SK-N-SH (cell line): ENCODE measurements at regions not wholly inside any gene's neighbourhood (a gene's known extent, or its start where the extent isn't known, plus 50 kb on each side); places are given as distances from the start of the nearest gene placed in this dataset.

ENCODE experiments used
- CTCF ChIA-PET: fragments of 300-600, 350-600 bp; formaldehyde crosslinking; extraction: SDS; loops from one replicate; lab custom pipeline; 2021; lab: Yijun Ruan, JAX
- POLR2A ChIA-PET: fragments of 350-600 bp; sonication (Branson Sonifier 250); formaldehyde crosslinking; extraction: SDS; loops from one replicate; lab custom pipeline; 2020; ENCODE audit warnings: antibody characterized with exemption, inconsistent platforms; lab: Yijun Ruan, JAX
- DNase-seq: peaks from one replicate; pipeline ENCODE4 v3.0.0; 2012
- H2AFZ ChIP-seq: fragments of 200-600 bp; sonication (generic); 2 replicates; pipeline ENCODE4 v1.8.1; 2016; ENCODE audit warnings: antibody characterized with exemption, mild to moderate bottlenecking, low read depth
- H3F3A ChIP-seq: fragments of 200-600 bp; sonication (generic); replicated peaks from 2 replicates; pipeline ENCODE3; 2016; ENCODE audit warnings: antibody characterized with exemption, mild to moderate bottlenecking; ENCODE audit not compliant: insufficient read depth
- H3K27ac ChIP-seq, 2 experiments: fragments of 200-500 bp in 1 of 2; fragments of 200-600 bp in 1 of 2; sonication (Bioruptor generic) in 1 of 2; sonication (generic), shearing (Covaris generic) in 1 of 2; 2 replicates each; pipeline versions ENCODE4 v1.5.1 to v1.6.1; 2014 to 2016; ENCODE audit warnings: low read depth in 2 of 2, inconsistent platforms in 1 of 2, low read length in 1 of 2, mild to moderate bottlenecking in 1 of 2, mixed read lengths in 1 of 2
- H3K27me3 ChIP-seq: fragments of 200-600 bp; sonication (generic), shearing (Covaris generic); 2 replicates; pipeline ENCODE4 v1.6.1; 2016; ENCODE audit warnings: mixed run types; ENCODE audit not compliant: insufficient read depth
- H3K36me3 ChIP-seq, 2 experiments: fragments of 200-500 bp in 1 of 2; fragments of 200-600 bp in 1 of 2; sonication (Bioruptor generic) in 1 of 2; sonication (generic) in 1 of 2; replicated peaks in 1 of 2; 2 replicates each; pipeline versions ENCODE3 to v1.5.1; 2014 to 2016; ENCODE audit warnings: low read length in 1 of 2, mild to moderate bottlenecking in 1 of 2; ENCODE audit not compliant: insufficient read depth in 2 of 2, control insufficient read depth in 1 of 2
- H3K4me1 ChIP-seq, 2 experiments: fragments of 200-500 bp in 1 of 2; fragments of 200-600 bp in 1 of 2; sonication (Bioruptor generic) in 1 of 2; sonication (generic), shearing (Covaris generic) in 1 of 2; 2 replicates each; pipeline versions ENCODE4 v1.5.1 to v1.6.1; 2014 to 2016; ENCODE audit warnings: low read depth in 1 of 2, low read length in 1 of 2, mixed run types in 1 of 2; ENCODE audit not compliant: insufficient read depth in 2 of 2, control insufficient read depth in 1 of 2
- H3K4me2 ChIP-seq: fragments of 200-600 bp; sonication (generic), shearing (Covaris generic); 2 replicates; pipeline ENCODE4 v1.6.1; 2017; ENCODE audit warnings: mixed run types
- H3K4me3 ChIP-seq, 2 experiments: fragments of 200-500 bp in 1 of 2; fragments of 200-600 bp in 1 of 2; sonication (Bioruptor generic) in 1 of 2; sonication (generic), shearing (Covaris generic) in 1 of 2; 2 replicates each; pipeline versions ENCODE4 v1.5.1 to v1.8.1; 2014 to 2016; ENCODE audit warnings: low read depth in 2 of 2, inconsistent platforms in 1 of 2, low read length in 1 of 2, mild to moderate bottlenecking in 1 of 2, mixed read lengths in 1 of 2, moderate library complexity in 1 of 2
- H3K79me2 ChIP-seq: fragments of 200-600 bp; sonication (generic); 2 replicates; pipeline ENCODE4 v1.8.1; 2017; ENCODE audit warnings: mild to moderate bottlenecking; ENCODE audit not compliant: insufficient read depth
- H3K9ac ChIP-seq: fragments of 200-600 bp; sonication (generic); 2 replicates; pipeline ENCODE4 v1.6.1; 2017; ENCODE audit warnings: mixed run types
- H3K9me2 ChIP-seq: fragments of 200-600 bp; sonication (generic); 2 replicates; pipeline ENCODE4 v1.6.1; 2017; ENCODE audit warnings: mixed run types
- H3K9me3 ChIP-seq: fragments of 200-600 bp; sonication (generic); 2 replicates; pipeline ENCODE4 v1.6.1; 2017; ENCODE audit warnings: mixed run types, mild to moderate bottlenecking, moderate library complexity
- H4K20me1 ChIP-seq: fragments of 200-600 bp; sonication (generic); 2 replicates; pipeline ENCODE4 v1.6.1; 2017; ENCODE audit warnings: mild to moderate bottlenecking, mixed run types; ENCODE audit not compliant: insufficient read depth
- FOSL2 ChIP-seq: IDR thresholded peaks from 2 replicates; pipeline ENCODE4 v1.4.0; 2012; ENCODE audit warnings: low read depth, mild to moderate bottlenecking, moderate library complexity, borderline replicate concordance
- FOXJ3 ChIP-seq: sonication (generic); formaldehyde crosslinking; IDR thresholded peaks from 2 replicates; pipeline ENCODE4 v1.5.1; 2020; ENCODE audit warnings: mild to moderate bottlenecking, missing genetic modification reagents
- GABPA ChIP-seq: IDR thresholded peaks from 2 replicates; pipeline ENCODE4 v1.4.0; 2012; ENCODE audit warnings: low read depth, mild to moderate bottlenecking
- GATA2 ChIP-seq: sonication (generic); formaldehyde crosslinking; IDR thresholded peaks from 2 replicates; pipeline ENCODE4 v1.5.0; 2020; ENCODE audit warnings: mild to moderate bottlenecking, missing genetic modification reagents
- JUND ChIP-seq: IDR thresholded peaks from 2 replicates; pipeline ENCODE4 v1.4.0; 2012
- MEF2A ChIP-seq: IDR thresholded peaks from 2 replicates; pipeline ENCODE4 v1.4.0; 2012; ENCODE audit warnings: low read depth, borderline replicate concordance
- NFIC ChIP-seq: IDR thresholded peaks from 2 replicates; pipeline ENCODE4 v1.4.0; 2012; ENCODE audit warnings: borderline replicate concordance
- RAD21 ChIP-seq: IDR thresholded peaks from 2 replicates; pipeline ENCODE4 v1.6.1; 2012; ENCODE audit warnings: mild to moderate bottlenecking, low read length
- RFX5 ChIP-seq: IDR thresholded peaks from 2 replicates; pipeline ENCODE4 v1.6.1; 2012; ENCODE audit warnings: mild to moderate bottlenecking, improper control_type of control experiment, low read length
- SIN3A ChIP-seq: IDR thresholded peaks from 2 replicates; pipeline ENCODE4 v1.6.1; 2012; ENCODE audit warnings: low read depth, mild to moderate bottlenecking, low read length, moderate library complexity, borderline replicate concordance
- SMC3 ChIP-seq: IDR thresholded peaks from 2 replicates; pipeline ENCODE4 v1.6.1; 2012; ENCODE audit warnings: low read depth, low read length, improper control_type of control experiment
- TAF1 ChIP-seq: IDR thresholded peaks from 2 replicates; pipeline ENCODE4 v1.6.1; 2012; ENCODE audit warnings: low read depth, mild to moderate bottlenecking, low read length, moderate library complexity, borderline replicate concordance
- TCF12 ChIP-seq: IDR thresholded peaks from 2 replicates; pipeline ENCODE4 v1.4.0; 2012
- TEAD4 ChIP-seq: IDR thresholded peaks from 2 replicates; pipeline ENCODE4 v1.4.0; 2012; ENCODE audit warnings: mild to moderate bottlenecking, borderline replicate concordance; ENCODE audit not compliant: insufficient read depth
- YY1 ChIP-seq: IDR thresholded peaks from 2 replicates; pipeline ENCODE4 v1.4.0; 2012; ENCODE audit warnings: low read depth, mild to moderate bottlenecking
- WGBS: methylation state at CpG from one replicate; pipeline ENCODE4 v1.1.6; 2017; ENCODE audit warnings: low lambda C conversion rate; 5-methylcytosine and 5-hydroxymethylcytosine counted together
- TF ChIP-seq, protein P1 (sequence below): IDR thresholded peaks from 2 replicates; pipeline ENCODE4; 2012
- TF ChIP-seq, protein P2 (sequence below): IDR thresholded peaks from 2 replicates; pipeline ENCODE4 v1.4.0; 2012; ENCODE audit warnings: low read depth, borderline replicate concordance
- TF ChIP-seq, protein P3 (sequence below): IDR thresholded peaks from 2 replicates; pipeline ENCODE4 v1.6.1; 2012; ENCODE audit warnings: mild to moderate bottlenecking, low read depth, low read length, moderate library complexity

DNA sequence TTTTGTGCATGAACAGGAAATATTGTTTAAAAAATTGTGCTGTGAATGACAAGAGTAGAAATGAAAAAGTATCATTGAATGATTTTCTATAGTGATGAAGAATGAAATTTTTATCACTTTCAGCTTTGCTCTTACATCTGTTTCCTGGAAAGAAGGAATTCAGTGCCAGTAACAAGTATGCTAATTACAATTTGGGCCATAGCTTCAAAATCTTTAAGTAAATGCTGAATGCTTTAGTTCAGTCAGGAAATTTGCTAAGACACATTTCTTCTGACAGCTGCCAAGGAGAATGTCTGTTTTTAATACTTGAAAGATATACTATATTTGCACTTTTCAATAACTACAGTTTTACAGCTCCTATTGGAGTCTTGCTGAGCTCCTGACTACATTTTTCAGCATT lies 203.7 kb upstream of the RSPO3 start:
- no peaks in the 10 kb centered on the region for H3K4me1 ChIP-seq
- H3K9ac ChIP-seq: no peak overlapping the region
- CTCF ChIA-PET: interaction anchor here (0.9 kb wide), 1 partner anchor 110 kb away, joined by 3 read pairs; no protein-coding TSS in a partner anchor

DNA sequence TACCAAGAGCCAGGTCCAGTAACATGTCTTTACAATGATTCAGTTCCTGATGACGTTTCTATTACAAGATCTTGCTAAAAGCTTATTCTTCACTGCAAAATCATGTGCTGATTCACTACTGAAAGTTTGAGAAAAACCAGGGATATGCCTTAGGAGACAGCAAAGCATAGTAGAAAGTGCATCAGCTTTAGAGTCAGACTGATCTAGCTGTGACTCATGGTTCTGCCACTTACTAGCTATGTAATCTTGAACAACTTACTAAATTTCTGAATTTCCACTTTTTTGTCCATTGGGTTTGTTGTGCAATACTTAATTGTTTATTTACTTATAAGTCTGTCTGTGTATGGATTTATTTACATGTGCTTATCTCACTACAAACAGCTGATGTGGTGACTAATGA lies 198.5 kb upstream of the RSPO3 start:
- H3K79me2 ChIP-seq: no peaks in the 10 kb centered on the region
- no peak overlapping the region for H3K9ac ChIP-seq
- WGBS: 0% methylated on average over 1 of the region's 1 CpG
- peak overlapping the region in 1 of 2 experiments; percentile 59; a peak in 2 of 4 replicates for H3K27ac ChIP-seq
- H3K36me3 ChIP-seq: no peaks in the 10 kb centered on the region
- DNase-seq: no peak
- H2AFZ ChIP-seq: no peak overlapping the region
- no peaks in the 10 kb centered on the region for H3K4me1 ChIP-seq
- H3K9me2 ChIP-seq: no peaks in the 10 kb centered on the region
- peaks cover 10% of the 10 kb centered on the region for H3F3A ChIP-seq
- ChIA-PET CTCF (no interaction called here), POLR2A (no interaction called here)
- no peak overlapping the region for H3K4me2 ChIP-seq
- no peaks in the 10 kb centered on the region for H3K9me3 ChIP-seq
- H3K27me3 ChIP-seq: no peaks in the 10 kb centered on the region
- no peak overlapping the region for H3K4me3 ChIP-seq
- no peaks in the 10 kb centered on the region for H4K20me1 ChIP-seq
- TF ChIP-seq GABPA: no peak
- no peak for TF ChIP-seq RFX5
- peak; percentile 49; the same call in 1 of the 2 replicates for TF ChIP-seq TEAD4
- no peak for TF ChIP-seq SIN3A
- peak; percentile 27; the same call in 1 of the 2 replicates for TF ChIP-seq NFIC
- TF ChIP-seq RAD21: no peak
- no peak for TF ChIP-seq SMC3
- no peak for TF ChIP-seq GATA2 (CRISPR knock-in tag)
- peak; percentile 83 for TF ChIP-seq FOSL2
- no peak for TF ChIP-seq TAF1
- no peak for TF ChIP-seq FOXJ3 (CRISPR knock-in tag)
- TF ChIP-seq TCF12: peak; percentile 94
- TF ChIP-seq JUND: peak; percentile 61
- TF ChIP-seq, protein P1, sequence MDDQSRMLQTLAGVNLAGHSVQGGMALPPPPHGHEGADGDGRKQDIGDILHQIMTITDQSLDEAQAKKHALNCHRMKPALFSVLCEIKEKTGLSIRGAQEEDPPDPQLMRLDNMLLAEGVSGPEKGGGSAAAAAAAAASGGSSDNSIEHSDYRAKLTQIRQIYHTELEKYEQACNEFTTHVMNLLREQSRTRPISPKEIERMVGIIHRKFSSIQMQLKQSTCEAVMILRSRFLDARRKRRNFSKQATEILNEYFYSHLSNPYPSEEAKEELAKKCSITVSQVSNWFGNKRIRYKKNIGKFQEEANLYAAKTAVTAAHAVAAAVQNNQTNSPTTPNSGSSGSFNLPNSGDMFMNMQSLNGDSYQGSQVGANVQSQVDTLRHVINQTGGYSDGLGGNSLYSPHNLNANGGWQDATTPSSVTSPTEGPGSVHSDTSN: peak; percentile 78

More for the DNA sequence above, 203.7 kb upstream of the RSPO3 start:
- TF ChIP-seq, protein P2, sequence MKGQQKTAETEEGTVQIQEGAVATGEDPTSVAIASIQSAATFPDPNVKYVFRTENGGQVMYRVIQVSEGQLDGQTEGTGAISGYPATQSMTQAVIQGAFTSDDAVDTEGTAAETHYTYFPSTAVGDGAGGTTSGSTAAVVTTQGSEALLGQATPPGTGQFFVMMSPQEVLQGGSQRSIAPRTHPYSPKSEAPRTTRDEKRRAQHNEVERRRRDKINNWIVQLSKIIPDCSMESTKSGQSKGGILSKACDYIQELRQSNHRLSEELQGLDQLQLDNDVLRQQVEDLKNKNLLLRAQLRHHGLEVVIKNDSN: no peak
- TF ChIP-seq MEF2A: no peak
- no peak for TF ChIP-seq TEAD4
- TF ChIP-seq TAF1: no peak
- TF ChIP-seq, protein P3, sequence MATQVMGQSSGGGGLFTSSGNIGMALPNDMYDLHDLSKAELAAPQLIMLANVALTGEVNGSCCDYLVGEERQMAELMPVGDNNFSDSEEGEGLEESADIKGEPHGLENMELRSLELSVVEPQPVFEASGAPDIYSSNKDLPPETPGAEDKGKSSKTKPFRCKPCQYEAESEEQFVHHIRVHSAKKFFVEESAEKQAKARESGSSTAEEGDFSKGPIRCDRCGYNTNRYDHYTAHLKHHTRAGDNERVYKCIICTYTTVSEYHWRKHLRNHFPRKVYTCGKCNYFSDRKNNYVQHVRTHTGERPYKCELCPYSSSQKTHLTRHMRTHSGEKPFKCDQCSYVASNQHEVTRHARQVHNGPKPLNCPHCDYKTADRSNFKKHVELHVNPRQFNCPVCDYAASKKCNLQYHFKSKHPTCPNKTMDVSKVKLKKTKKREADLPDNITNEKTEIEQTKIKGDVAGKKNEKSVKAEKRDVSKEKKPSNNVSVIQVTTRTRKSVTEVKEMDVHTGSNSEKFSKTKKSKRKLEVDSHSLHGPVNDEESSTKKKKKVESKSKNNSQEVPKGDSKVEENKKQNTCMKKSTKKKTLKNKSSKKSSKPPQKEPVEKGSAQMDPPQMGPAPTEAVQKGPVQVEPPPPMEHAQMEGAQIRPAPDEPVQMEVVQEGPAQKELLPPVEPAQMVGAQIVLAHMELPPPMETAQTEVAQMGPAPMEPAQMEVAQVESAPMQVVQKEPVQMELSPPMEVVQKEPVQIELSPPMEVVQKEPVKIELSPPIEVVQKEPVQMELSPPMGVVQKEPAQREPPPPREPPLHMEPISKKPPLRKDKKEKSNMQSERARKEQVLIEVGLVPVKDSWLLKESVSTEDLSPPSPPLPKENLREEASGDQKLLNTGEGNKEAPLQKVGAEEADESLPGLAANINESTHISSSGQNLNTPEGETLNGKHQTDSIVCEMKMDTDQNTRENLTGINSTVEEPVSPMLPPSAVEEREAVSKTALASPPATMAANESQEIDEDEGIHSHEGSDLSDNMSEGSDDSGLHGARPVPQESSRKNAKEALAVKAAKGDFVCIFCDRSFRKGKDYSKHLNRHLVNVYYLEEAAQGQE: no peak
- no peak for TF ChIP-seq SIN3A
- no peak for TF ChIP-seq FOSL2
- no peak for TF ChIP-seq YY1
- TF ChIP-seq, protein P1: no peak
- Histone ChIP-seq H3F3A (peaks cover 6% of the 10 kb centered on the region), H3K9me2 (no peaks in the 10 kb centered on the region), H3K4me2 (no peak overlapping the region), H3K27me3 (no peaks in the 10 kb centered on the region), H3K36me3 (no peaks in the 10 kb centered on the region), H4K20me1 (no peaks in the 10 kb centered on the region), H3K4me3 (no peak overlapping the region), H3K79me2 (no peaks in the 10 kb centered on the region), H3K27ac (no peak overlapping the region), H3K9me3 (no peaks in the 10 kb centered on the region), H2AFZ (no peak overlapping the region)
- POLR2A ChIA-PET: no interaction called here
- DNase-seq: no peak
